IPS-15b (cell line): ENCODE measurements at regions not wholly inside any gene's neighbourhood (a gene's known extent, or its start where the extent isn't known, plus 50 kb on each side); places are given as distances from the start of the nearest gene placed in this dataset.

Experiments
- H3K27me3 ChIP-seq: one replicate; pipeline ENCODE4 v1.6.1; 2013; ENCODE audit warnings: low read length; ENCODE audit not compliant: control insufficient read depth, insufficient read depth
- H3K36me3 ChIP-seq: one replicate; pipeline ENCODE4 v1.6.1; 2013; ENCODE audit warnings: low read length; ENCODE audit not compliant: control insufficient read depth, insufficient read depth
- H3K4me1 ChIP-seq: one replicate; pipeline ENCODE4 v1.6.1; 2013; ENCODE audit warnings: mild to moderate bottlenecking, low read length; ENCODE audit not compliant: control insufficient read depth, insufficient read depth
- H3K4me3 ChIP-seq: one replicate; pipeline ENCODE4 v1.5.1; 2013; ENCODE audit warnings: low read depth, low read length
- H3K9ac ChIP-seq: one replicate; pipeline ENCODE4 v1.6.1; 2013; ENCODE audit warnings: low read depth, mild to moderate bottlenecking, low read length
- H3K9me3 ChIP-seq: one replicate; pipeline ENCODE4 v1.6.1; 2013; ENCODE audit warnings: mild to moderate bottlenecking, low read length; ENCODE audit not compliant: control insufficient read depth, insufficient read depth

DNA sequence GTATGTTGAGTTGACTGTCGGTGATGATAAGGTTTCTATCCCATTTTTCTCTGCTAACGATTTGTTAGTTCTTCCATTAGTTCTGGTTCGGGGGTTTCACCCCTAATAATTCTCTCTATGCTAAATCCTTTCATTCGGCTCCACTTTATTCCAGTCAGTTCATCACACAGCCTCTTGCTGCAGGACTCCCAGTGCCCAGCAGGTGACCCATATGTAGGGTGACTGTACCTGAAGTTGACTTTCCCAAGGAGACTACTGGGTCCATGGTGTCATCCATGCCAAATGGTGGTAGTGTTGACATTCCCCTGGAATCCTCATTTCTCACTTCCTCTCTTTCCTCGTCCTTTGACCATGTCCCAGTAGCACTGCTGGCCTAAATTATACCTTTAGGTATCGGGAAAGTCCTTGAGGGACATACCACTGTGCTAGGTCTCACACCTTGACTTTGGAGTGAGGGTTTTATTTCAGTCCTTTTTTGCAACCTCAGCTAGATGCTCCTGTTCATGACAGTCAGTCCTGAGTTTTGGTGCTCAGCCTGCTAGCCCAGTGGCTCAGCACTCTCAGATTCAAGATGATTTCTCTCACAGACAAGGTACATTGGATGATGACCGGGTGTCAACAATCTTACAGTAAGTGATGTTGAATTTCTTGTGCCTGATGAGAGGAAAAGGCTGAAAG lies 105.1 kb upstream of the ARHGAP24 start:
- Histone ChIP-seq H3K36me3 (no peaks in the 10 kb centered on the region), H3K4me1 (peaks cover 14% of the 10 kb centered on the region), H3K27me3 (no peaks in the 10 kb centered on the region), H3K4me3 (no peak overlapping the region), H3K9me3 (no peaks in the 10 kb centered on the region), H3K9ac (no peak overlapping the region)

DNA sequence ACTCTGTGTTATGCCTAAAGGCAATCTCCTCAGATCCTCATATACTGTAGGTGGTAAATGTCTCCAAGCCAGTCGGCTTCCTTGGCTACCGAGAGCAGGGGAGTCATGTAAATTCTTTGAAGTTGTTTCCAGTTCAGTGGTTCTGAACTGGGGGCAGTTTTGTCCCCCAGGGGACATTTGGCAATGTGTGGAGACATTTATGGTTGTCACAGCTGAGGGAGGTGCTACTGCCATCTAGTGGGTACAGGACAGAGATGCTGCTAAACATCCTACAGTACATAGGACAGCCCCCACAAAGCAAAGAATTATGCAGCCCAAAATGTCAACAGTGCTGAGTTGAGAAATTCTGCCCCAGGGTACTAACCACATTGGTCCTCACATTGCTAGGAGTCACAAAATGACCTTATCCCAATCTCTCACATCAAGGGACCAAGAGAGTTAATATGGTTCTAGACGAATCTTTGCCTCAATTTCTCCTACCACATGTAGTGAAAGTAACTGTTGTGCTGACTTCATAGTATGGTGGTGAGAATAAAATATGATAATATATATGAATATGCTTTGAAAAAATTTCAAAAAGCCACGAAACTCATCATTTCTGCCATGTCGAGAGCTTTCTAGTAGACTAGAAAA lies 104.4 kb upstream of the ARHGAP24 start:
- Histone ChIP-seq H3K9ac (no peak overlapping the region), H3K9me3 (no peaks in the 10 kb centered on the region), H3K4me1 (peaks cover 14% of the 10 kb centered on the region), H3K36me3 (no peaks in the 10 kb centered on the region), H3K4me3 (no peak overlapping the region), H3K27me3 (no peaks in the 10 kb centered on the region)

DNA sequence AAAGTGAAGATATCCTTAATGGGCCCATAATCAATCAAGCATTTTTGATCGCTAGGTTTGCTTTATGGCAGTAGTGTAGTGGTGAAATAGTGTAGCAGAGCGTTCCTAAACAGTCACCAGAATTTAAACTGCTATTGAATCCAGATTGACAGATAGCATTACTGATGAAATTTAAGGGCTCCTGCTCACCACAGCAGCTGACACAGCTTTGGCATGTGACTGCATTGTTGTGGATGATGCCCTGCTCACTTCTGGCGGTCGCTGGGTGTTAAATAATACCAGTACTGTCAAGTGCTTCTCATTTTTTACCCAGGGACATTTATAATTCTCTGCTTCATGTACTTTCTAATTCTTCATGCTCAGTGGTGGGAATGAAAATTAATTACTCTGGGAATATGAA lies 102.0 kb upstream of the ARHGAP24 start:
- peaks cover 13% of the 10 kb centered on the region for H3K4me1 ChIP-seq
- no peaks in the 10 kb centered on the region for H3K9me3 ChIP-seq
- no peaks in the 10 kb centered on the region for H3K36me3 ChIP-seq
- H3K9ac ChIP-seq, result no peak overlapping the region
- no peaks in the 10 kb centered on the region for H3K27me3 ChIP-seq
- H3K4me3 ChIP-seq, result no peak overlapping the region

DNA sequence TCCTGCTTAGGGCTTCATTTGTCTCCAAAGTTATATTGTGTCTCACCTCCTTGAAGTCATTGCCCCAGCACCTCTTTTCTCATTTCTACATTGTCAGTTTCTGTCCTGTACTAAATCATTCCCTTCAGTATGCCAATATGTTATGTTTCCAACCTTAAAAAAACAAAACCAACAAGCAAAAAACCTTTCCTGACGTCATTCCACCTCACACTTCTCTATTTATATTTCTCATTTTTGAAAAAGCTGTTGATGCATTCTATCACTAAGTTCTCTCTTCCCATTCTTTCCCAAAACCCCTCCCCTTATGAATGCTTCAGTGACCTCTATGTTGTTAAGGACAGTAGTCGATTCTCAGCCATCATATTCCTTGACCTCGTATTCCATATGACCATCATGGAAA lies 98.7 kb upstream of the ARHGAP24 start:
- Histone ChIP-seq H3K9ac (no peak overlapping the region), H3K27me3 (no peaks in the 10 kb centered on the region)

DNA sequence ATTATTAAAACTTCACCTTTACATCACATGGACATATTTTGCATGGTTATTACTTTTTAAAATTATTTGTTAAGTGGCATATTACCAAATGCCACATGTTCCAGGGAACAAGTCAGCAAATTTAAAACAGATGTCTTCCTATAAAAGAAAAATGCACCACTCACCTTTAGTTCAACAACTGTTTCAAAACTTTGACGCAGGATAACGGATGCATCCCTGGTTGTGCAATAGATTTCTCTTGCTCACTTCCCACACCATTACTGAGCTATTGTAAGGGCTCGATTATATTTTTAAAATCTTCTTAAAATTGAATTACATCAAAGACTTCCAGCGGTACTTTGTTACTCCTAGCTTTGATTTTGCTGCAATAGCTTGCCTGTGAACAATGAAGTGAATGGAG lies 93.0 kb upstream of the ARHGAP24 start:
- Histone ChIP-seq H3K4me1 (no peaks in the 10 kb centered on the region), H3K27me3 (no peaks in the 10 kb centered on the region), H3K36me3 (no peaks in the 10 kb centered on the region), H3K9me3 (no peaks in the 10 kb centered on the region), H3K4me3 (no peak overlapping the region), H3K9ac (no peak overlapping the region)

More for the DNA sequence above, 98.7 kb upstream of the ARHGAP24 start:
- H3K9me3 ChIP-seq, result no peaks in the 10 kb centered on the region
- no peaks in the 10 kb centered on the region for H3K4me1 ChIP-seq
- no peaks in the 10 kb centered on the region for H3K36me3 ChIP-seq
- no peak overlapping the region for H3K4me3 ChIP-seq

DNA sequence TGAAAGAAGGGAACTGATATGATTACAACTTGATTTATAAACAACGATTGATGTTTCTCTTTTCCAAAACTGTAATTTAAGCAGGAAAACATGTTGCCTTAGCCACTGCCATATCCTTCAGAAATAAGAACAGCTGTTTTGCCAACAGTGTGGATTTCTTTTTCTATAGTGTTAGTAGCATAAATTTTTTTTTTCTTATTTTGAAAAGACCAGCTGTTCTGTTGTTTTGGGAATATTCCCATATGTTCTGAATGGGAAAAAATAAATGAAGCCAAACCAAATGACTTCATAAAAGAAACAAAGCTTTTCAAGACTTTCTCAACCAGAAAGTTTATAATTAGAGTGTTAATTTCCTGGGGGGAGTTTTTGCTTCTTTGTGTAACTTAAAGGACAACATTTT lies 83.9 kb upstream of the ARHGAP24 start:
- Histone ChIP-seq H3K27me3 (no peaks in the 10 kb centered on the region), H3K4me1 (no peaks in the 10 kb centered on the region), H3K4me3 (no peak overlapping the region), H3K36me3 (no peaks in the 10 kb centered on the region), H3K9ac (no peak overlapping the region), H3K9me3 (no peaks in the 10 kb centered on the region)

DNA sequence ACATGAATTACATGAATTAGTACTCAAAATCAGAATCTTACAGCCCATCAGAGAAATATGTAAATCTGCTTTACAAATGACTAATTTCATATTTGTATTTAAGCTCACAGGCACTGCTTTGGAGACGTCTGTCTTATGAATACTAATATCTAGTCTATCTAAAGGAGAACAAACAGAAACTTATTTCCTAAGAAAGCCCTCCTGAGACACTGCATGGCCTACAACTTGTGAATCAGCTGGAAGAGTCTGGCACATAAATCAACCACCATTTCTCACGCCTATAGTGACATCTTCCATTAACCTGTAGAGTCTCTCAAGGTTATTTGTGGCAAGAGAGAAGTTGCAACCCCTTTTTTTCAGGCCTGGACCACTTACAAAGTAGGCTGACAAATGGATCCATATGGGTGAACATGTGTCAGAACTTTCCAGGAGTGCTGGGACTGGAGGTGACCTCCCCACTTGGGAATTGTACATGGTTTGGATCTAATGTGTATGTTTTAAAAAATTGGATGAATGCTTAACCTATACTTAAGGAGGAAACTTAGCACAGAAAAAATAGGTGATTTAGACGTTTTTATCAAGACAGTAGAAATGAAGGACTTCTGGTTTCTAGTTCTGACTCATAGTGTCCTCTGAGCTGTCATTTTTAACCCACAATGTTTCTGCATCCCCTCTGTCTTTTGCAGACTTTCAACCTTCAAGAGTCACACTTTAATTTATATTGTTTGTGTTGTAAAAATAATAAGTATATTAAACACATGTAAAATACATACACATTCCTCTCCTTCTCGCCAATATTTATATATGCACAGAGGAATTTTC lies 83.2 kb upstream of the ARHGAP24 start:
- Histone ChIP-seq H3K4me1 (no peaks in the 10 kb centered on the region), H3K27me3 (no peaks in the 10 kb centered on the region), H3K9me3 (no peaks in the 10 kb centered on the region), H3K4me3 (no peak overlapping the region), H3K36me3 (no peaks in the 10 kb centered on the region), H3K9ac (no peak overlapping the region)

DNA sequence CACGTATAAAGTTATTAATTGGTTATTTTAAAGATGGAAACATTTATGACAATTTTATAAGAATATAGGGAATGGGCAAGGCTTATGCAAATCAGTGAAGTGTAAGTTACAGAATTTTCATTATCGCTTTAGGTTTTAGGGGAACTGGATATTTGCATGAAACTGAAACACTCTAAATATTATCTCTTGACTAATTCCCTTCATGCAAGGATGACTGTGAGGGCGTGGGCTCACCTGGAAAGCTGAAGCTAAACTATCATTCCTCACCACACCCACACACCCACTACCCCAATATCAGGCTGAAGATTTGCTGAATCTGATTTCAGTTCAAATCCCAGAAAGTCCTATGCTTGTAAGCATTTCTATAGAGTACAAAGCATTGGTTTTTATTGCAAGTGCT lies 81.7 kb upstream of the ARHGAP24 start:
- Histone ChIP-seq H3K9me3 (no peaks in the 10 kb centered on the region), H3K36me3 (no peaks in the 10 kb centered on the region), H3K9ac (no peak overlapping the region), H3K4me1 (no peaks in the 10 kb centered on the region), H3K27me3 (no peaks in the 10 kb centered on the region), H3K4me3 (no peak overlapping the region)

DNA sequence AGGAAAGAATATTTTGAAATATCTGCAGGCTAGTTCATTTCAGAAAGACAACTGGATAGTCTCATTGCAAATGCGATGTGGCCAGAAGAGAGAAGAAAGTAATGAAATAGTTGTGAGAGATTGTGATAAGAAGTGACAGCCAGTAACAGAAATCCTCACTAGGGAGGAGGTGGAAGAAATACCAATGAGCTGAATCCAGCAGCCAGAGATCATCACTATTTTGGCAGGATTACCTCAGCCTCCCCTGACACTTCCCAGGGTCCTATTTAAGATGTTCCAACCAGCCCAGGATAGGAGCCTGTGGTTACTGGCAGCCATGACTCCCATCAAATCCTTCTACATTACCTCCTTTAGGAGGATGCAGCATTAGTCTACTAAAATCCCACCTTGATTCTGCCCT lies 76.7 kb upstream of the ARHGAP24 start:
- Histone ChIP-seq H3K9me3 (no peaks in the 10 kb centered on the region), H3K27me3 (no peaks in the 10 kb centered on the region), H3K9ac (no peak overlapping the region), H3K36me3 (no peaks in the 10 kb centered on the region), H3K4me1 (no peaks in the 10 kb centered on the region), H3K4me3 (no peak overlapping the region)

DNA sequence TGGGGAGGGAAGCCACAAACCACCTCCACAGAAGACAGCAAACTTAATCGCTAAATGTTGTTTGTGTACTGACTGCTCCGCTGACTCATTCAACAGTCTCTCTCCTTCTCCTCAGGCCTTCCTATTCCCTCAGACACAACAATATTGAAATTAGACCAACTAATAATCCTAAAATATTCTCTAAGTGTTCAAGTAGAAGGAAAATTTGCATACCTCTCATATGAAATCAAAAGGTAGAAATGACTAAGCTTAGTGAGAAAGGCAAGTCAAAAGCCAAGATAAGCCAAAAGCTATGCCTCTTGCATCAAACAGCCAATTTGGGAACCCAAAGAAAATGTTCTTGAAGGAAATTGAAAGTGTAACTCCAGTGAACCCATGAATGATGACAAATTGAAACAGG lies 75.7 kb upstream of the ARHGAP24 start:
- no peaks in the 10 kb centered on the region for H3K9me3 ChIP-seq
- no peak overlapping the region for H3K4me3 ChIP-seq
- no peaks in the 10 kb centered on the region for H3K36me3 ChIP-seq
- H3K27me3 ChIP-seq, result no peaks in the 10 kb centered on the region
- H3K9ac ChIP-seq, result no peak overlapping the region
- H3K4me1 ChIP-seq, result no peaks in the 10 kb centered on the region

DNA sequence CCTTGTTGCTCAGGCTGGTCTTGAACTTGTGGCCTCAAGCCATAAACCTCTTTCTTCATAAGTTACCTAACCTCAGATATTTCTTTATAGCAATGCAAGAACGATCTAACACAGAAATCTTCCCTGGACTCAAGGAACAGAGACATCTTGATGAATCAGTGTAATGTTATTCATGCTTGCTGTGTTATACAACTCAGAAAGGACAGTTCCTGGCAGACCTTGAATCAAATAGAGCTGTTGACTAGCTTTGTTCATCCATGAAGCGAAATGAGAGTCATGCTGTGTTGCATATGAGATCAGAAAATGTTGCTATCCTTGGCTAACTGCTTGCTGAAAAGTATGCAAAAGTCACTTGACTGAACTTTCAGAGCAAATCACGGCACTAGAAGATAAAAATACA lies 72.6 kb upstream of the ARHGAP24 start:
- H3K36me3 ChIP-seq, result no peaks in the 10 kb centered on the region
- no peaks in the 10 kb centered on the region for H3K4me1 ChIP-seq
- no peaks in the 10 kb centered on the region for H3K9me3 ChIP-seq
- H3K27me3 ChIP-seq, result no peaks in the 10 kb centered on the region
- no peak overlapping the region for H3K9ac ChIP-seq
- H3K4me3 ChIP-seq, result no peak overlapping the region

DNA sequence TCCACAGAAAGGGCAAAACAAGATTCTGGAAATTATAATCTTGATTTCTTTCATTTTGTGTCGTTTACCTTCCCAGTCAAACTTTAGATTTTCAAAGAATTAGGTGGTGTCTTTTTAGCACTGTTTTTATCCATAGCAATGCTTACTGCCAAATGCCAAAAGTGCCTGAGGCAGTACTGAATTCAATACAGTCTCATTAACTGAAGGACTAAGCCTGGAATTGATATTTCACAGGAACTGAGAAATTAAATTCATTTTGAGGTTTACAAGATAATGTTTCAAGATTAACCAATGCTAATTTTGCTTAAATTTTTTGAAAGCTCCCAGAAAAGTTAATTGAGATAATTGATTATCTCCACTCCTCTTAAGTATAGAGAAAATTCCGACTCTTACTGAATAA lies 68.8 kb upstream of the ARHGAP24 start:
- Histone ChIP-seq H3K4me1 (no peaks in the 10 kb centered on the region), H3K36me3 (no peaks in the 10 kb centered on the region), H3K4me3 (no peak overlapping the region), H3K9me3 (no peaks in the 10 kb centered on the region), H3K27me3 (no peaks in the 10 kb centered on the region), H3K9ac (no peak overlapping the region)
